Stomach (tissue), 8 donors: ENCODE measurements at regions not wholly inside any gene's neighbourhood (a gene's known extent, or its start where the extent isn't known, plus 50 kb on each side); places are given as distances from the start of the nearest gene placed in this dataset.

Source experiments
- DNase-seq, 2 donors: peaks; one replicate each; pipeline versions ENCODE4 v3.0.0 to v3.0.0-alpha.2; 2013 to 2019
- H3K27ac ChIP-seq, 5 donors: fragments of 200-600 bp in 4 of 5; sonication (generic) in 4 of 5; one replicate each; pipeline ENCODE4 v1.5.1; 2013 to 2019; ENCODE audit warnings: mild to moderate bottlenecking in 1 of 5, moderate library complexity in 1 of 5
- H3K27me3 ChIP-seq, 3 donors: fragments of 200-600 bp; sonication (generic); one replicate each; pipeline ENCODE4 v1.5.1; 2017 to 2019; ENCODE audit warnings: mixed run types in 1 of 3
- H3K36me3 ChIP-seq, 4 donors: fragments of 200-600 bp; sonication (generic); 1 replicate in 3 of 4; 2 replicates in 1 of 4; pipeline ENCODE4 v1.5.1; 2016 to 2019
- H3K4me1 ChIP-seq, 4 donors: fragments of 200-600 bp; sonication (generic); one replicate each; pipeline ENCODE4 v1.5.1; 2016 to 2019
- H3K4me3 ChIP-seq, 4 donors: fragments of 200-600 bp; sonication (generic) in 3 of 4; one replicate each; pipeline ENCODE4 v1.5.1; 2016 to 2019; ENCODE audit warnings: mild to moderate bottlenecking in 1 of 4
- H3K9me3 ChIP-seq, 4 donors: fragments of 200-600 bp; sonication (generic); one replicate each; pipeline ENCODE4 v1.5.1; 2016 to 2019
- EP300 ChIP-seq: sonication (generic); formaldehyde crosslinking; IDR thresholded peaks from one replicate; pipeline ENCODE4 v1.6.1; 2017; ENCODE audit warnings: antibody characterized with exemption
- POLR2A ChIP-seq, 4 donors: fragments of 450-650 bp; IDR thresholded peaks; one replicate each; pipeline ENCODE4 v1.6.1; 2016; ENCODE audit warnings: antibody characterized with exemption in 4 of 4, control low read depth in 2 of 4, mild to moderate bottlenecking in 1 of 4, moderate library complexity in 1 of 4
- POLR2AphosphoS5 ChIP-seq, 3 donors: sonication (generic); formaldehyde crosslinking; IDR thresholded peaks; one replicate each; pipeline ENCODE4 v1.6.1; 2016; ENCODE audit warnings: antibody characterized with exemption in 3 of 3
- WGBS, 5 donors: extraction: QIAGEN DNeasy Blood & Tissue Kit in 3 of 5; methylation state at CpG; one replicate each; pipeline versions ENCODE4 v1.1.5 to v1.1.7; 2013 to 2018; 5-methylcytosine and 5-hydroxymethylcytosine counted together
- intact Hi-C: fragments of 100-400 bp; cut with DNase I; formaldehyde crosslinking; loops from one replicate; pipeline ENCODE4 v1.15.1; 2023; ENCODE audit warnings: low total_unique reads
- TF ChIP-seq, protein P1 (sequence below), 7 experiments: fragments of 450-650 bp in 4 of 7; fragments of 200-600 bp in 3 of 7; sonication (generic) in 3 of 7; IDR thresholded peaks; one replicate each; pipeline ENCODE4 v1.5.1; 2016 to 2019; ENCODE audit warnings: antibody characterized with exemption in 7 of 7, control low read depth in 2 of 7, mild to moderate bottlenecking in 1 of 7
- donor health status: healthy with polysubstance abuse.
- donor health status: Bipolar disorder and iron deficiency.
- donor health status: healthy.

DNA sequence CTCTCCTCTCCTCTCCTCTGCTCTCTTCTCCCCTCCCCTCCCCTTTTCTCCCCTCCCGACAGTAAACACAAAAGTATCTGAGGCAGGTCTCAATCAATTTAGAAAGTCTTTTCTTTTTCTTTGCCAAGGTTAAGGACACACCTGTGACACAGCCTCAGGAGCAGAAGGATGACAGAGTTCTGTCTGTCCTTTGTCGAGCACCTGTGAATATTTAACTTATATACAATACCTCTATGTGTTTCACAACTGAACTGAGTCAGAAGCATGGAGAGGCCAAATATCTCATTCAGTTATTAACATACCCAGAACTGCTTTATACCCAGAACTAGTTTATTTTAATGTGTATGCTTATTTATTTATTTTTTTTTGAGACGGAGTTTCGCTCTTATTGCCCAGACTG lies 81.1 kb upstream of the ROBO1 start:
- DNase-seq, result no peak
- Histone ChIP-seq H3K4me3 (no peak overlapping the region), H3K36me3 (no peaks in the 10 kb centered on the region), H3K27ac (no peak overlapping the region), H3K4me1 (no peaks in the 10 kb centered on the region), H3K9me3 (no peaks in the 10 kb centered on the region), H3K27me3 (no peaks in the 10 kb centered on the region)
- WGBS, 5 donors, result 61 to 82% (median 67%) methylated on average over 4 of the region's 4 CpGs
- intact Hi-C loops, result no loop called here
- TF ChIP-seq EP300 (no peak), POLR2A (IDR thresholded peaks at IDR 0.05) (no peak), POLR2AphosphoS5 (IDR thresholded peaks at IDR 0.05) (no peak)
- TF ChIP-seq, protein P1, sequence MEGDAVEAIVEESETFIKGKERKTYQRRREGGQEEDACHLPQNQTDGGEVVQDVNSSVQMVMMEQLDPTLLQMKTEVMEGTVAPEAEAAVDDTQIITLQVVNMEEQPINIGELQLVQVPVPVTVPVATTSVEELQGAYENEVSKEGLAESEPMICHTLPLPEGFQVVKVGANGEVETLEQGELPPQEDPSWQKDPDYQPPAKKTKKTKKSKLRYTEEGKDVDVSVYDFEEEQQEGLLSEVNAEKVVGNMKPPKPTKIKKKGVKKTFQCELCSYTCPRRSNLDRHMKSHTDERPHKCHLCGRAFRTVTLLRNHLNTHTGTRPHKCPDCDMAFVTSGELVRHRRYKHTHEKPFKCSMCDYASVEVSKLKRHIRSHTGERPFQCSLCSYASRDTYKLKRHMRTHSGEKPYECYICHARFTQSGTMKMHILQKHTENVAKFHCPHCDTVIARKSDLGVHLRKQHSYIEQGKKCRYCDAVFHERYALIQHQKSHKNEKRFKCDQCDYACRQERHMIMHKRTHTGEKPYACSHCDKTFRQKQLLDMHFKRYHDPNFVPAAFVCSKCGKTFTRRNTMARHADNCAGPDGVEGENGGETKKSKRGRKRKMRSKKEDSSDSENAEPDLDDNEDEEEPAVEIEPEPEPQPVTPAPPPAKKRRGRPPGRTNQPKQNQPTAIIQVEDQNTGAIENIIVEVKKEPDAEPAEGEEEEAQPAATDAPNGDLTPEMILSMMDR (IDR thresholded peaks at IDR 0.05), result no peak

DNA sequence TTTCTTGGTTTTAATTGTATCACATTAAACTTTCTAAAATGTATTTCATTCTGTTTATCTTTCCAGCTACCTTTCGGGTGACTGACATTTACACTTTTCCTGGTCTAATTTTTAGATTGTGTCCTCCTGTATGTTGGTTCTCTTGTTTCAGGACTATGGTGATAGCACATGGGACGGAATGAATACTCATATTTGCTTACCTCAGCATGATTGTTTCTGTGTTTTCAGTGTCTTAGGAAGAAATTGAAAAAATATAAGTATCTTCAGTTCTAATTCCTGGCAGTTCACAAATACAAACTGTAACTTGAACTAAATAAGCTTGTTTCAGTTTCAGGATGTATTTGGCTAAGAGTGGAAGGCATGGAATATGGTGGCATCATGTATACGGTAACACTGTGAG lies 80.1 kb upstream of the ROBO1 start:
- intact Hi-C loops, result no loop called here
- 43 to 53% (median 50%) methylated on average over 3 of the region's 3 CpGs for WGBS, 5 donors
- Histone ChIP-seq H3K36me3 (no peaks in the 10 kb centered on the region), H3K27me3 (no peaks in the 10 kb centered on the region), H3K9me3 (no peaks in the 10 kb centered on the region), H3K27ac (no peak overlapping the region), H3K4me3 (no peak overlapping the region), H3K4me1 (no peaks in the 10 kb centered on the region)
- no peak for DNase-seq
- no peak for TF ChIP-seq EP300
- no peak for TF ChIP-seq POLR2AphosphoS5 (IDR thresholded peaks at IDR 0.05)
- no peak for TF ChIP-seq POLR2A (IDR thresholded peaks at IDR 0.05)
- TF ChIP-seq, protein P1 (IDR thresholded peaks at IDR 0.05), result no peak

DNA sequence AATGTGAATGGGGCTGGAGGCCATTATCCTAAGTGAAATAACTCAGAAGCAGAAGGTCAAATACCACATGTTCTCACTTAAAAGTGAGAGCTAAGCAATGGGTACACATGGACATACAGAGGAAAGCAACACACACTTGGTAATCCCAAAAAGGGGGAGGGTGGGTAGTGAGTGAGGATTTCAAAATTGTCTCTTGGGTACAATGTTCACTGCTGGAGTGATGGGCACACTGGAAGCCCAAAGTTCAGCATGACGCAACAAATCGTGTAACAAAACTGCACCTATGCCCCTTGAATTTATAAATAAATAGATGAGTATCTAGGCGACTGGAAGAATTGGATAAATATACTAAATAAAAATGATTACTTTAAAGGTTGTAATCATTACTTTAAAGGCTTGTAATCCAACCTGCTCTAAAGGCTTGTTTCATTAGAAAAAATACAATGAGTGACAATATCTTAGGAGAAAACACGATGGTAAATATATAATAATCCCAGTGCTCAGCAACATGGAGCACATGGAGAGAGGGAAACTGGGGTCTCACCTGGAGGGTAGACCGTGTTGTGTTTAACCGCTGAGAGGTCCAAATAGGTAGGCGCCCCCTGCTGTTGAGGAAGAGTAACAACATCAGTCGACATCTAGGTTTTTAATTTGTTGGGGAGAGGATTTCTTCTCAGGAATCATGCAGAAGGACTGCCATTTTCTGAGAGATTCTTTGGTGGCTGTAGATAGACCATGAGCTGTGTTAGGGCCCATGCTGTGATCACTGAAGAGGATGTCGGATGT lies 78.5 kb upstream of the ROBO1 start:
- Histone ChIP-seq H3K9me3 (no peaks in the 10 kb centered on the region), H3K27ac (no peak overlapping the region), H3K4me1 (no peaks in the 10 kb centered on the region), H3K4me3 (no peak overlapping the region), H3K36me3 (no peaks in the 10 kb centered on the region), H3K27me3 (no peaks in the 10 kb centered on the region)
- DNase-seq, result no peak
- intact Hi-C loops, result no loop called here
- WGBS, 5 donors, result 55 to 61% (median 60%) methylated on average over 9 of the region's 9 CpGs
- TF ChIP-seq POLR2AphosphoS5 (IDR thresholded peaks at IDR 0.05) (no peak), EP300 (no peak), POLR2A (IDR thresholded peaks at IDR 0.05) (no peak)
- TF ChIP-seq, protein P1 (IDR thresholded peaks at IDR 0.05), result no peak

DNA sequence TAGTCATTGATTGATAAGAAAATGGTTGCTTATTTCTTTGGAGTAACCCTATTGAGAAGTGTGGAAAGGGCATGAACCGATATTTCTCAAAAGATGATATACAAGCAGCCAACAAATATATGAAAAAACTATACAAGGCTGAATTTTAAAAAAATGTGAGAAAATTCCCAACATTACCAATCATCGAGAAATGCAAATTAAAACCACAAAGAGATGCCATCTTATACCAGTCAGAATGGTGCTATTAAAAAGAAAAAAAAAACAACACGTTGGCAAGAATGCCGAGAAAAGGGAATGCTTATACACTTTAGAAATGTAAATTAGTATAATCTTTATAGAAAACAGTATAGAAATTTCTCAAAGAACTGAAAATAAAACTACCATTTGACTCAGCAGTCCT lies 77.7 kb upstream of the ROBO1 start:
- 84 to 95% (median 89%) methylated on average over 4 of the region's 4 CpGs for WGBS, 5 donors
- Histone ChIP-seq H3K9me3 (no peaks in the 10 kb centered on the region), H3K4me1 (no peaks in the 10 kb centered on the region), H3K27me3 (no peaks in the 10 kb centered on the region), H3K4me3 (no peak overlapping the region), H3K27ac (no peak overlapping the region), H3K36me3 (no peaks in the 10 kb centered on the region)
- no peak for TF ChIP-seq POLR2A (IDR thresholded peaks at IDR 0.05)
- TF ChIP-seq, protein P1 (IDR thresholded peaks at IDR 0.05), result no peak
- TF ChIP-seq POLR2AphosphoS5 (IDR thresholded peaks at IDR 0.05), result no peak
- no peak for TF ChIP-seq EP300
- no peak for DNase-seq
- intact Hi-C loops, result no loop called here
